WERI-Rb-1 (cell line): ENCODE measurements at regions not wholly inside any gene's neighbourhood (a gene's known extent, or its start where the extent isn't known, plus 50 kb on each side); places are given as distances from the start of the nearest gene placed in this dataset.

Source experiments
- DNase-seq: peaks from one replicate; pipeline ENCODE4 v3.0.0-alpha.2; 2020
- H3K27ac ChIP-seq: fragments of 250-450 bp; sonication (Bioruptor Pico); 2 replicates; pipeline ENCODE4 v1.5.1; 2020; ENCODE audit warnings: mild to moderate bottlenecking, moderate library complexity
- H3K27me3 ChIP-seq: fragments of 250-450 bp; sonication (Bioruptor Pico); 2 replicates; pipeline ENCODE4 v1.5.1; 2021; ENCODE audit warnings: mild to moderate bottlenecking, low read depth, moderate library complexity; ENCODE audit not compliant: insufficient read depth, severe bottlenecking
- H3K36me3 ChIP-seq: fragments of 250-450 bp; sonication (Bioruptor Pico); 2 replicates; pipeline ENCODE4 v1.5.1; 2020; ENCODE audit warnings: mild to moderate bottlenecking, moderate library complexity
- H3K4me3 ChIP-seq: 2 replicates; pipeline ENCODE4 v1.5.1; 2011; ENCODE audit warnings: low read depth, mild to moderate bottlenecking, control low read depth, low read length
- H3K9me3 ChIP-seq: fragments of 250-450 bp; sonication (Bioruptor Pico); 2 replicates; pipeline ENCODE4 v1.5.1; 2021; ENCODE audit warnings: mild to moderate bottlenecking, moderate library complexity; ENCODE audit not compliant: severe bottlenecking
- CTCF ChIP-seq: IDR thresholded peaks from 2 replicates; pipeline ENCODE4 v1.5.1; 2011; ENCODE audit warnings: low read depth, mild to moderate bottlenecking, control low read depth, inconsistent platforms, low read length

GRCh38 chr2:72035518-72036172 is 112.0 kb downstream of the CYP26B1 start:
- no peak overlapping the region for H3K27ac ChIP-seq
- DNase-seq = peak; percentile 52
- no peaks in the 10 kb centered on the region for H3K27me3 ChIP-seq

DNA sequence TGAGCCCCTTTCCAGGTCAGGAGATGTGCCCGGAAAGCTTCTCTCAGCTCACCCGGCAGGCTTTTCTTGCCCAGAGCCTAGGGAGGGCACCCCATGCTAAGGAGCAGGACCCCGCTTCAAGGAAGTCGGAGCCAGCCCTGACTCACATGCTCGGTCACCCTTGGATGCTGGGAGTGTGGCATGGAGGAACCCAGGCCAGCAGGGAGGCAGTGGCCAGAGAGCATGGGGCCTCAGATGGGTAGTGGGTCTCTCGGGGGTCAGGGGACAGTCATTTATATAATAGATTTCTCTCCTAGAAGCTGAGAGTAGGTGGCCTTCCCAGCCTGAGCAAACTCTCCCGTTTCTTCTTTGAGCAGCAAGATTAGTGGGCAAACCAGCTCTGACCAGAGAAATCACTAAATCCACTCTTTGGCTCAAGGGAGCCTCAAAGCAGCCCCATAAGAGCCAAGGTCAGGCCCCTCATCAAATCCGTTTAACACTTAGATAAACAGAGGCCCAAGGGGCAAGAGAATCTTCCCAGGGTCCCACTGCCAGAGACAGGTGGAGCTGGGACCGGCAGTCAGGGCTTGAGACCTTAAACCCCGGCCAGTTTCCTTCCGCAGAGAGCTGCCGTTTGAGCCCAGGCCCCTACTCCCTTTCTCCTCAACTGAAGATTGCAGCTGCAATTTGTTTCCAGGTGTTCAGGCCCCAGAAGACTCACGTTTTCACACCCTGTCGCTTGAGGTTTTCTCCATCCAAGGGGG is 113.1 kb downstream of the CYP26B1 start:
- Histone ChIP-seq H3K9me3 (no peaks in the 10 kb centered on the region), H3K4me3 (no peak overlapping the region), H3K27me3 (no peaks in the 10 kb centered on the region), H3K36me3 (no peaks in the 10 kb centered on the region), H3K27ac (no peak overlapping the region)
- no peak for TF ChIP-seq CTCF
- no peak for DNase-seq

More at GRCh38 chr2:72035518-72036172, 112.0 kb downstream of the CYP26B1 start:
- no peak for TF ChIP-seq CTCF
- no peaks in the 10 kb centered on the region for H3K36me3 ChIP-seq
- H3K9me3 ChIP-seq = no peaks in the 10 kb centered on the region
- no peak overlapping the region for H3K4me3 ChIP-seq

DNA sequence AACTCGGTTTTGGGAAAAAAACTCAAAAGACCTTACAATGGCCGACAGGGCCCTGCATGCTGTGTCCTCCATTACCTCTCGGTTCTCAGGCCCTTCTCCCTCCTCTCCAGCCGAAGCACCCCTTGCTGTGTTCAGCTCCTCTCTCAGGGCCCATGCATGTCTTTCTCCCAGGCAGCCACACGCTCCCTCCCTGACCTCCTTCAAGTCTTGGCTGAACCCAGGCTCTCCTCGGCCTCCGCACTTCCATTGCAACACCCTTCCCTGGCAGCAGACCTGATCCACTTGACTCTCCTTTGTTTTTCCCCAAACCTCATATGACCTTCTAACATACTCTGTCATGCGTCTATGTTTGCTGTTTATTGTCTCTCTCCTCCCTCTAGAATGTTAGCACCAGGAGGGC is 114.0 kb downstream of the CYP26B1 start:
- no peak overlapping the region for H3K27ac ChIP-seq
- H3K36me3 ChIP-seq = no peaks in the 10 kb centered on the region
- H3K9me3 ChIP-seq = no peaks in the 10 kb centered on the region
- no peak for TF ChIP-seq CTCF
- DNase-seq = no peak
- H3K27me3 ChIP-seq = no peaks in the 10 kb centered on the region
- no peak overlapping the region for H3K4me3 ChIP-seq

DNA sequence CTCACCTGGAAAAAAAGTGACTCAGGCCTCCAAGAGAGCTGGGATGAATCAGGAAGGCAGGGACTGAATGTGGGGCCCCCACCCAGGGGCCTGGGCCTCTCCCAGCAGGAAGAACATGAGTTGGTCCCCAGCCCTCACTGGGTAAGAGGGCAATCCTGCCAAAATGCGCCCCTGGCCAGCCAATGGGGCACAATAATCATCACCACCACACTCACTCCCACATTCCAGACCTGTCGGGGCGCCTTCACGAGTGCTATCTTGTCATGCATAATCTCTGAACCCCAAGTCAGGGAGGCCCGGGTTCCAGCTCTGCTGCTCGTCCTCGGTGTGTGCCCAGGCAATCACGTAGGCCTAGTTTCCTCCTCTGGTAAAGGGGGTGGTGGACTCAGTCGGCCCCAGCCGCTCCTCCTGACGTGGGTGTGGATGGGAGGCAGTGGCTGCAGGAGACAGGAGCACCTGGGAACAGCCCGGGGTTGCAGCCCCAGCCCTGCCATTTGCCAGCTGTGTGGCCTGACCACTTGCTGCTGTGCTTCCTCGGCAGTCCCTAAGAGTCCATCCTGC is 115.1 kb downstream of the CYP26B1 start:
- H3K27ac ChIP-seq = no peak overlapping the region
- no peaks in the 10 kb centered on the region for H3K27me3 ChIP-seq
- DNase-seq = no peak
- H3K9me3 ChIP-seq = no peaks in the 10 kb centered on the region
- TF ChIP-seq CTCF = no peak
- no peaks in the 10 kb centered on the region for H3K36me3 ChIP-seq
- no peak overlapping the region for H3K4me3 ChIP-seq

DNA sequence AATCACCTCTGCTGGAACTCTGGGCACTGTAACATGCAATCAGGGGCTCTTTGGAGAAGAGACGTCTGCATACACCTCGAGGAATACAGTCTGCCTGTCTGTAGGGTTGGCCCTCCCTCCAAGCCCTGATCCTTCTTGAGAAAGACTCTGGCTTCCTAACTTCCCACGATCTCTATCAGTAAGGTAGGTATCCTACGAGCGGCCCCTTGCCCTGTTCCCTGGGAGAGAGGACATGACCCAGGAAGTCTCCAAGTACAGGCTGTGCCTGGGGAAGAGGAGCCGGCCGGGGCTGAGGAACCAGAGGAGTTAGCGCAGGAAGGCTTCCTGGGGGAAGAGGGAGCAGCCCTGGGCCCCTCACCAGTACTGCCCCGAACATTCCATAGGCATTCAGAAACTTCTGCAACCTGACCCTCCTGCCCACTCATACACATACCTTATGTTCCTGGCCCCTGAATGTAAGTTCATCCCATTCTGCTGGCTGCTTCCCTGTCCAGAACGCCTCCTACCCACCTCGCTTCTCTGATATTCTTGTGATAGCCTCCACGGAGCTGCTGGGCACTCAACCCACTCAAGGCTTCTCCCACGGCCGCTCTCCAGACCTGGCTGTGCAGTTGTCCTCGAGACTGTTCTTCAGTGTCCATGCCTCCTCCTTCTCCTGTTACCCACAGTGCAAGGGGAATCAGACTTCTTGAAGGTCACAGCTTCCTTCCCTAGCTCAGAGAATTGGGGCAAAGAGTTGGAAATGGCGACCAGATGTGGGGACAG is 116.1 kb downstream of the CYP26B1 start:
- Histone ChIP-seq H3K27me3 (no peaks in the 10 kb centered on the region), H3K36me3 (no peaks in the 10 kb centered on the region), H3K9me3 (no peaks in the 10 kb centered on the region), H3K4me3 (no peak overlapping the region), H3K27ac (no peak overlapping the region)
- TF ChIP-seq CTCF = no peak
- DNase-seq = no peak
